Calu3 (cell line): ENCODE measurements at regions not wholly inside any gene's neighbourhood (a gene's known extent, or its start where the extent isn't known, plus 50 kb on each side); places are given as distances from the start of the nearest gene placed in this dataset.

ENCODE experiments used
- BruUV-seq: library from RNA; stranded (reverse); fragments of 400-500 nt; replicated peaks from 2 replicates; lab custom pipeline; 2021; lab: Mats Ljungman, UMichigan
- CTCF ChIA-PET: fragments of 300-600 bp; sonication (Branson Sonifier 250); formaldehyde crosslinking; loops from one replicate; lab custom pipeline; 2022; ENCODE audit warnings: antibody characterized with exemption; lab: Charles Lee
- DNase-seq: peaks from one replicate; pipeline ENCODE4 v3.0.0; 2022
- H3K27ac Mint-ChIP-seq: one replicate; pipeline ENCODE4 v1.8.0; 2022; ENCODE audit warnings: mixed read lengths; ENCODE audit not compliant: unreplicated experiment
- H3K27me3 Mint-ChIP-seq: one replicate; pipeline ENCODE4 v1.8.0; 2022; ENCODE audit warnings: mixed read lengths; ENCODE audit not compliant: unreplicated experiment
- H3K36me3 Mint-ChIP-seq: one replicate; pipeline ENCODE4 v1.8.0; 2022; ENCODE audit warnings: mild to moderate bottlenecking, moderate library complexity, mixed read lengths; ENCODE audit not compliant: insufficient read depth, unreplicated experiment
- H3K4me1 Mint-ChIP-seq: one replicate; pipeline ENCODE4 v1.8.0; 2022; ENCODE audit warnings: mild to moderate bottlenecking, low read depth, mixed read lengths; ENCODE audit not compliant: unreplicated experiment
- H3K4me3 Mint-ChIP-seq: one replicate; pipeline ENCODE4 v1.8.0; 2022; ENCODE audit warnings: mild to moderate bottlenecking, low read depth, moderate library complexity, mixed read lengths; ENCODE audit not compliant: unreplicated experiment
- H3K9me3 Mint-ChIP-seq: one replicate; pipeline ENCODE4 v1.8.0; 2022; ENCODE audit warnings: low read depth, mixed read lengths; ENCODE audit not compliant: unreplicated experiment
- CTCF ChIP-seq: fragments of 200-600 bp; IDR thresholded peaks from one replicate; pipeline ENCODE4 v1.8.0; 2022; ENCODE audit warnings: antibody characterized with exemption; ENCODE audit not compliant: unreplicated experiment
- intact Hi-C: fragments of 100-400 bp; cut with micrococcal nuclease; formaldehyde crosslinking; loops from one replicate; pipeline ENCODE4 v1.10.0; 2022; ENCODE audit not compliant: unreplicated experiment

DNA sequence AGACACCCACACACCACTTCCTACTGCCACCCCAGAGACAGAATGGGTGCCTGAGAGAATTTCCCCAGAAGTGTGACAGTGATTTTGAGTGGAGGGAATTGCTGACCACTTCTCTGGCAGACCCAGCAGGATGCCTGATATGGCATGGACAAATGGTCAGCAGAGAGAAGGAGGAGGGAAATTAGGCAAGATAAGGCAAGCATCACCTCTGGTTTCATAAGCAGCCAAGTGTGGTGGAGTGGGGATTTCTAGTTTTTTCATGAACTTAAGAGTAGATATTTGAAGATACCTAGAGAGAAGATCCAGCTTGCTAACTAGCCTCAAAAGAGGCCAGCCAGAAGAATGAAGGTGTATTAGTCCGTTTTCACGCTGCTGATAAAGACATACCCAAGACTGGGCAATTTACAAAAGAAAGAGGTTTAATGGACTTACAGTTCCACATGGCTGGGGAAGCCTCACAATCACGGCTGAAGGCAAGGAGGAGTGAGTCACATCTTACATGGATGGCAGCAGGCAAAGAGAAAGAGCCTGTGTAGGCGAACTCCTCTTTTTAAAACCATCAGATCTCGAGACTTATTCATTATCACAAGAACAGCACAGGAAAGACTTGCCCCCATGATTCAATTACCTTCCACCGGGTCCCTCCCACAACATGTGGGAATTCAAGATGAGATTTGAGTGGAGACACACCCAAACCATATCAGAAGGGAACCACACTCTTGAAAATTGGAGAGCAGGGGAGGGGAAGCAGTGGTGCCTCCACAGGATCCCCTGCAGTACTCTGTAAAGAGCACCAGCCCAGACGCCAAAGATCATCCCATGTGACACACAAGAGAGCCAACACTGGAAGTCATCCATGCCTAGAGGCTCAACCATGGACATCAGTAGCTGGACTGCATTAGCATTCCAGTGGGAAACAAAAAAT, 64.2 kb downstream of the RBM43 start:
- DNase-seq = no peak
- TF ChIP-seq CTCF = no peak
- Mint-ChIP-seq H3K27me3 (peaks cover 13% of the 10 kb centered on the region), H3K36me3 (no peaks in the 10 kb centered on the region), H3K4me3 (no peak overlapping the region), H3K9me3 (no peaks in the 10 kb centered on the region), H3K27ac (no peak overlapping the region), H3K4me1 (no peaks in the 10 kb centered on the region)
- intact Hi-C loops = no loop called here
- BruUV-seq = no TSS peak
- CTCF ChIA-PET = interaction anchor here (0.6 kb wide), 1 partner anchor 20 kb away, joined by 3 read pairs; no protein-coding TSS in a partner anchor

GRCh38 chr2:151193576-151193975, 68.1 kb downstream of the RBM43 start:
- CTCF ChIA-PET = no interaction called here
- no peaks in the 10 kb centered on the region for H3K27me3 Mint-ChIP-seq
- no peak overlapping the region for H3K4me3 Mint-ChIP-seq
- no peak overlapping the region for H3K27ac Mint-ChIP-seq
- no peaks in the 10 kb centered on the region for H3K9me3 Mint-ChIP-seq
- no peak for DNase-seq
- H3K36me3 Mint-ChIP-seq = no peaks in the 10 kb centered on the region
- intact Hi-C loops = no loop called here
- no TSS peak for BruUV-seq
- no peaks in the 10 kb centered on the region for H3K4me1 Mint-ChIP-seq
- TF ChIP-seq CTCF = no peak

- intact Hi-C loops = no loop called here
These were observed 69.0 kb downstream of the RBM43 start for GRCh38 chr2:151192681-151193080.

GRCh38 chr2:151191001-151191400, 70.7 kb downstream of the RBM43 start:
- Mint-ChIP-seq H3K4me3 (no peak overlapping the region), H3K27me3 (no peaks in the 10 kb centered on the region), H3K9me3 (no peaks in the 10 kb centered on the region), H3K36me3 (no peaks in the 10 kb centered on the region), H3K4me1 (no peaks in the 10 kb centered on the region), H3K27ac (no peak overlapping the region)
- CTCF ChIA-PET = no interaction called here
- no TSS peak for BruUV-seq
- no peak for TF ChIP-seq CTCF
- intact Hi-C loops = no loop called here
- no peak for DNase-seq

More at GRCh38 chr2:151192681-151193080, 69.0 kb downstream of the RBM43 start:
- Mint-ChIP-seq H3K27ac (no peak overlapping the region), H3K36me3 (no peaks in the 10 kb centered on the region), H3K4me1 (no peaks in the 10 kb centered on the region), H3K4me3 (no peak overlapping the region), H3K9me3 (no peaks in the 10 kb centered on the region), H3K27me3 (no peaks in the 10 kb centered on the region)
- BruUV-seq = no TSS peak
- no peak for TF ChIP-seq CTCF
- CTCF ChIA-PET = interaction anchor here (0.6 kb wide), 1 partner anchor 95 kb away, joined by 4 read pairs; no protein-coding TSS in a partner anchor
- DNase-seq = no peak
